Loucy (cell line): ENCODE measurements at regions not wholly inside any gene's neighbourhood (a gene's known extent, or its start where the extent isn't known, plus 50 kb on each side); places are given as distances from the start of the nearest gene placed in this dataset.

Experiments used
- CTCF ChIP-seq: fragments of 200-600 bp; sonication (generic); conservative IDR thresholded peaks from 2 replicates; pipeline ENCODE4 v1.5.1; 2014; ENCODE audit warnings: mild to moderate bottlenecking, antibody characterized with exemption, low read length
- EZH2phosphoT487 ChIP-seq: fragments of 200-600 bp; IDR thresholded peaks from 2 replicates; pipeline ENCODE4 v1.6.1; 2018; ENCODE audit warnings: antibody characterized with exemption, mild to moderate bottlenecking, moderate library complexity, borderline replicate concordance

- no peak for TF ChIP-seq CTCF
- TF ChIP-seq EZH2phosphoT487, result no peak
Observed at GRCh38 chr6:147136057-147136456, 68.2 kb upstream of the STXBP5 start.
